ENCODE measurements at regions not wholly inside any gene's neighbourhood (a gene's known extent, or its start where the extent isn't known, plus 50 kb on each side); places are given as distances from the start of the nearest gene placed in this dataset.

- TF ChIP-seq CTCF (conservative IDR thresholded peaks at IDR 0.05), result no peak
- TF ChIP-seq EZH2 (IDR thresholded peaks at IDR 0.05; ENCODE audit: low read depth), result no peak
Observed at GRCh38 chr10:42885491-42886270, 103.1 kb downstream of the BMS1 start.

All from PC-9 (cell line).